ENCODE measurements at regions not wholly inside any gene's neighbourhood (a gene's known extent, or its start where the extent isn't known, plus 50 kb on each side); places are given as distances from the start of the nearest gene placed in this dataset.

- TF ChIP-seq POLR2A (IDR thresholded peaks at IDR 0.05; ENCODE audit: extremely low read depth, insufficient read length): no peak
- TF ChIP-seq, protein P1, sequence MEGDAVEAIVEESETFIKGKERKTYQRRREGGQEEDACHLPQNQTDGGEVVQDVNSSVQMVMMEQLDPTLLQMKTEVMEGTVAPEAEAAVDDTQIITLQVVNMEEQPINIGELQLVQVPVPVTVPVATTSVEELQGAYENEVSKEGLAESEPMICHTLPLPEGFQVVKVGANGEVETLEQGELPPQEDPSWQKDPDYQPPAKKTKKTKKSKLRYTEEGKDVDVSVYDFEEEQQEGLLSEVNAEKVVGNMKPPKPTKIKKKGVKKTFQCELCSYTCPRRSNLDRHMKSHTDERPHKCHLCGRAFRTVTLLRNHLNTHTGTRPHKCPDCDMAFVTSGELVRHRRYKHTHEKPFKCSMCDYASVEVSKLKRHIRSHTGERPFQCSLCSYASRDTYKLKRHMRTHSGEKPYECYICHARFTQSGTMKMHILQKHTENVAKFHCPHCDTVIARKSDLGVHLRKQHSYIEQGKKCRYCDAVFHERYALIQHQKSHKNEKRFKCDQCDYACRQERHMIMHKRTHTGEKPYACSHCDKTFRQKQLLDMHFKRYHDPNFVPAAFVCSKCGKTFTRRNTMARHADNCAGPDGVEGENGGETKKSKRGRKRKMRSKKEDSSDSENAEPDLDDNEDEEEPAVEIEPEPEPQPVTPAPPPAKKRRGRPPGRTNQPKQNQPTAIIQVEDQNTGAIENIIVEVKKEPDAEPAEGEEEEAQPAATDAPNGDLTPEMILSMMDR (IDR thresholded peaks at IDR 0.05; ENCODE audit: low read depth, low read length): no peak
- no peak for TF ChIP-seq MAX (IDR thresholded peaks at IDR 0.05; ENCODE audit: low read depth, low read length)
Measured at GRCh38 chr12:66061557-66062289, 68.8 kb downstream of the LLPH start.
